Activated gamma-delta T cell (primary cell): ENCODE measurements at regions not wholly inside any gene's neighbourhood (a gene's known extent, or its start where the extent isn't known, plus 50 kb on each side); places are given as distances from the start of the nearest gene placed in this dataset.
"Not testable (repeated sequence)": the region's sequence is repeated elsewhere in the genome, so short reads cannot be mapped to it uniquely, and the experiment has no call there.

Experiments used
- DNase-seq: peaks from one replicate; lab custom pipeline; 2025; lab: John Stamatoyannopoulos, UW

- DNase-seq: no peak
These were observed 132.7 kb upstream of the DDHD1 start for GRCh38 chr14:53285821-53286220.

DNA sequence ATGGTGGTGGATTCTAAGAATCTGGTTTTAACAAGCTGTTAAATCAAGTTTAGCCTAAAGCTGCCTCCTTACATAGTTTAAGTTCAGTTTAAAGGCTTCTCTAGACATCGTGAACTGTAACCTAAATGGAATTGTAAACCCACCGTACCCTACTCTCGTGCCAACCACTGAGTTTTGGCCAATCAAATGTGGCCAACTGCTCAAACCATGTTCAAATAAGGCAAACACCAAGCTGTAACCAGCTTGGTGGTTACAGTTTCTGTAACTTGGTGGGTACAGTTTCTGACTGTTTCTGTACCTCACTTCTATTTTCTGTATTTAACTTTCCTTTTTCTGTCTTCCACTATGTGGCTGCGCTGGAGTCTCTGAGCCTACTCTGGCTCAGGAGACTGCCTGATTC lies 131.9 kb upstream of the DDHD1 start:
- DNase-seq: no peak

DNA sequence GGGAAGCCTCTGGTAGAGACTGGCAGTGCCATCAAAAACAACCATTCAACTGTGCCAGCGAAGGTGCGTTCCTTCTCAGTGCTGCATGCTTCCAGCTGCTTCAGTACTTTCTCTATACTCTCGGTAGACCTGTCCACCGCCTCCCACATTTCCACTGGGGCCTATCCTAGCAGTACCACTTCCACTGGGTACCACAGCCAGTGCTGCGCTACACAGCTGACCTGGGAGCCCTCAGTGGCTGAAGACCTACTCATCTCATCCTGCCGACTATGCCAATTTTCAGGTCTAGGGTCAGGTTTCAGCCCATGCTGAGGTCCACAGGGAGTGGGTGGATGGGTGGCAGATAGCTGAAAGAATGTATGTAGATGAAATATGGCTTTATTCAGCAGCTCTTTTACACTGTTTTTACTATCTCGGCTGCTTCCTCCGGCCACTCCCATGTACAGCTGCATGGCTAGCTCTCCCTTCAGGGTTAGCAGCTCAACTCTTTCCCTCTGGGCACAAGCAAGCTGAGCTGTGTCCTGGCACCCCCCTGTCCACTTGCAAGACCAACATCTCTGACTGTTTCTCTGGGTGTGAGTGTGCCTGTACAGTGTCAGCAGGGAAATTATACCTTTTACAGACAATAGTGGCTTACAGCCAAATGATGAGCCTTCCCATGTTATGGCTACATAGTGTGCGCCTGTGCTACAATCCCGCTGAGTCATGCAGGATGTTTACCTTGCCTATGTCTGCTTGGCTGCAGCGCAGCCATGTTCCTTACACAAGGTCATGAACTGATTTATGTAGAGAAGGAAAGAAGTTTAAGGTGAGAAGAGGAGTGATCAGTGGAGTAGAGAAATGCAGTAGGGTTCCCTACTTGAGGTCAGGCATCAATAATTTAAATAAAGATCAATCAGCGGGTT lies 125.7 kb upstream of the DDHD1 start:
- DNase-seq: no peak

- DNase-seq: no peak
These were observed 120.5 kb upstream of the DDHD1 start for GRCh38 chr14:53273671-53274072.

DNA sequence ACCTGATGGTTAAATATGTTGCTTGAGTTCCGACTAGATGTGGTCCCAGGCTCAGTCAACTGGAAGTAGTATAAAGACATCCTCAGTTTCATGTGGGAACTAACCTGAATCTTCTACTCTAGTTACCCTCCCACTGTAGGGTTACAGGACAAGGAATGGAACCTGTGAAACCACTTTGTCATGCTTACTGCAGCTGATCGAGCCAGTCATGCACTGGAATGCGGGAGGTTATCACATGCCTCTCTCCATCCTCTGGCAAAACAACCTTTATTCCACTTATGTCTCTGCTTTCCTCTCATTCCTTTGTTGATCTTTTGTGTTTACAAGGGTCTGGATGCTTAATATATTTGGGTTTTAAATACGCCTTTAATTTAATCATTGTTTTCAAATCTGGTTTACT lies 111.9 kb upstream of the DDHD1 start:
- DNase-seq: no peak

DNA sequence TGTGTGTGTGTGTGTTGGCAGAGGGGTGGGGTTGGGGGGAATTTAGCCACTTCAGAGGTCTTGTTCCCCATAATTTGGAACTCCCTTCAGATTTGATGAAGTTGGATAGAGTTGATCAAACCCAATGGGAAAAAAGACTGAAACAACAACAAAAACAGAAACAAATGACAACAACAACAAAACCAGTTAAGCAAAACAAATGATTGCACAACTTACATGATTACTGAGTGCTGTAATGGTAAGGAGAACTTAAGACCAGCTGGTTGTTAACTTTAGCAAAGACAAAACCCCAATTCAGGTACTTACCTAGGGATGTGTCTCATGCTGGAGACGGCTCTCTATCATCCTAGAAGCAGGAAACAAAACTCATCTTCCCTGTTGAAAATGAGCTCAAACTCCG lies 107.8 kb upstream of the DDHD1 start:
- no peak for DNase-seq

- no peak for DNase-seq
These were observed 107.2 kb upstream of the DDHD1 start for GRCh38 chr14:53260286-53260685.

- DNase-seq: no peak
These were observed 99.0 kb upstream of the DDHD1 start for GRCh38 chr14:53252141-53252540.

DNA sequence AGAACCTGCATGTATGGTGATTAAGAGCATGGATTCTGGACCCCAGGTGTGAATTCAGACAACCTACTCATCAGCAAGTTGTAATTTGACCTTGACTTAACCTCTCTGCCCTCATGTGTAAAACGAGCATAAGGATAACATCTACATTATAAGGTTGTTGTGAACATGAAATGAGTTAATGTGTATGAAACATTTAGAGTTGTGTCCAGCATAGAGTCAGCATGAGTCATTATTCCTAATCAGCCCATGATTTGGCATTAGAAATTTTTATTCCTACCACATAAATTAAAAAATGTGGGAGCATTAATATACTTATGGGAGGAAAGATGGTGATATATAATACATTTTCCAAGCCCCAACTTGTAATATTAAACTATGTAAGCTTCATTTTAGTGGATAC lies 95.9 kb upstream of the DDHD1 start:
- no peak for DNase-seq

DNA sequence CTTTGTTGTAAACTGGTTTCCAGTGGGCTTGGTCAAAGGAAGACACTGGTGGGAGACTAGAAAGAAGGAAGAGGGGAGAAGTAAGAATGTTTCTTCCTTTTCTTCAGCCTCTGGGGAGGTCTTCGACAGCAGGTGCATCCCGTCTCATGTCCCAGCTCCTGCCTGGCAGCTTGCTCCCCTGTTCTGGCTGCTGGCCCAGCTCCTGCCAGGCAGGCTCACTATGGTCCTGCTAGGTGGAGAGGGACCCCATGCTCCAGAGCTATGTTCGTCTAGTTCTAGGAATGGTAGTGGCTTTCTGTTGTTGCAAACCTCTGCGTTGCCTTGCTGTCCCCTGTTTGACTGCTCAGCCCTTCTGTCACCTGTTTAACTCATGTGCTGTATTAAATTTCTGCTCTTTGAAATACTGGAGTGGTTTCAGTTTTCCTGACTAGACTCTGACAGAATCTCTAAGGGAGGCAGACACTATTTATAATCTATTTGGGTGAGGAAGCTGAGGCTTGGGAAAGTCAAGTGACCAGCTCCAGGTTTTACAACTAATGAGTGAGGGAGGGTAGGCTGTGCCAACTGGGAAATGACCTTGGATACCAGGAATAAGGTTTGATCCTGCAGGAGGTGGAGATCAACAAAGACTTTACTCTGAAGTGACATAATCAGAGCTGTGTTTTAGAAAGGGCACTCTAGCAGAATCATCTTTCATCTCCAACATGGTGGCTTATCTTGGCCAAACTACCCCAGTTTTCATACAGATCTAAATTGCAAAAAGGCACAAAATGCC lies 94.7 kb upstream of the DDHD1 start:
- no peak for DNase-seq

DNA sequence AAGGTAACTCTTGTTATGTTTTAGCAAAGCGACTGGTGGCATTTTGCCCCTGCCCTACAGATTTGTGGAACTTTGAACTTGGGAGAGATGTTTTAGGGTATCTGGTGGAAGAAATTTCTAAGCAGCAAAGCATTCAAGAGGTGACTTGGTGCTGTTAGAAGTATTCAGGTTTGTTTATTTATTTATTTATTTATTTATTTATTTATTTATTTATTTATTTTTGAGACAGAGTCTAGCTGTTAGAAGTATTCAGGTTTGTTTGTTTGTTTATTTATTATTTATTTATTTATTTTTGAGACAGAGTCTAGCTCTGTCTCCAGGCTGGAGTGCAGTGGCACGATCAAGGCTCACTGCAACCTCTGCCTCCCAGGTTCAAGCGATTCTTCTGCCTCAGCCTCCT lies 89.8 kb upstream of the DDHD1 start:
- not testable (repeated sequence) for DNase-seq

DNA sequence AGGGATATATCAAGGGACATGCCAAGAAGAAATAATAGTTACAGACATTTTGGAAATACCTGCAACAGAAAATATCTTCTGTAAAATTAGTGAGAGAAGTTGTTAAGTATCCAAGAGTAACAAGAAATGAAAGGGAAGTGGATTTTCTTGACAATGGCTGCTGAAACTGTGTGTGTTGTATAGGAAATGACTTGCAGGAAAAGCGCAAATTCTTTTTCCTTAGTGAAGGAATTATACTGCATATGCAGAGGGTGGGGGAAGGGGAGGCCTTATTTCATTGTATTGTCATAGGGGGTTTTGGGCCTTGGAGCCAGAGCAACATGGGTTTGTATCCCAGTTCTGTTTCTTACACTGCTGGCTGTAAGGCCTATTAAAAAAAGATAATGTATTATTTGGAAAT lies 84.4 kb upstream of the DDHD1 start:
- DNase-seq: no peak

GRCh38 chr14:53236708-53237107 lies 83.6 kb upstream of the DDHD1 start:
- no peak for DNase-seq

DNA sequence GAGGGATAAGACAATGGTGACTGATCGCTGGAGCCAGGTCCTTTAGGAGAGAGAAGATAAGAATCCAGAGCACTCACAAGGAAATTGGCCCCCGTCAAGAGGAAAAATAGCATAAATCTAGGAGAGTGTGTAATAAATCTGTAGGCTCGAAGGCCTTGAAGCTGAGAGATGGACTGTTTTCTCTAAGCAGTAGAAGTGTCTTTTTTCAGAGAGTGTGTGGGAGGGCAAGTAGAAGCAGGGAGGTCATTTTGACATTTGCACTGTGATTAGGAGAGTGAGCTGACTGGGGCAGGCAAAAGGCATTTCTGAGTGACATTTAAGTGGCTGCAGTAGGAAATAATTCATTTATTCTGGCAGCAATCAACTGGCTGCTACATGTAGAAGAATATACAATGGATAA lies 78.0 kb upstream of the DDHD1 start:
- DNase-seq: no peak

GRCh38 chr14:53228966-53229365 lies 75.8 kb upstream of the DDHD1 start:
- no peak for DNase-seq

- DNase-seq: no peak
These were observed 74.1 kb upstream of the DDHD1 start for GRCh38 chr14:53227154-53227718.

GRCh38 chr14:53226553-53226952 lies 73.4 kb upstream of the DDHD1 start:
- no peak for DNase-seq

GRCh38 chr14:53220914-53221313 lies 67.8 kb upstream of the DDHD1 start:
- DNase-seq: no peak

- DNase-seq: no peak
These were observed 65.0 kb upstream of the DDHD1 start for GRCh38 chr14:53218161-53218560.

DNA sequence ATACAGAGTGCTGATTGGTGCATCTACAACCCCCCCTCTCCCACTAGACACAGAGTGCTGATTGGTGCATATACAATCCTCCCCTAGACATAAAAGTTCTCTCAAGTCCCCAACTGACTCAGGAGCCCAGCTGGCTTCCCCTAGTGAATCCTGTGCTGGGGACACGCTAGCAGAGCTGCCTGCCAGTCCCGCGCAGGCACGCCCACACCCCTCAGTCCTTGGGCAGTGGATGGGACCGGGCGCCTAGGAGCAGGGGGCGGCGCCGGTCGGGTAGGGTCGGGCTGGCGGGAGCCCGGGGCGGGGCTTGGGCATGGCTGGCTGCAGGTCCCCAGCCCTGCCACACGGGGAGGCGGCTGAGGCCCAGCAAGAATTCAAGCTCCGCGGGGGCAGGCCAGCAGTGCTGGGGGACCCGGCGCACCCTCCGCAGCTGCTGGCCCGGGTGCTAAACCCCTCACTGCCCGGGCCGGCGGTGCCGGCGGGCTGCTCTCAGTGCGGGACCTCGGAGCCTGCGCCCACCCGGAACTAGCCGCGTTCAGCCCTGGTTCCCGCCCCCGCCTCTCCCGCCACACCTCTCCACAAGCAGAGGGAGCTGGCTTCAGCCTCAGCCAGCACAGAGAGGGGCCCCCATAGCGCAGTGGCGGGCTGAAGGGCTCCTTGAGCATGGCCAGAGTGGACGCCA lies 64.3 kb upstream of the DDHD1 start:
- DNase-seq: peak; percentile 52

DNA sequence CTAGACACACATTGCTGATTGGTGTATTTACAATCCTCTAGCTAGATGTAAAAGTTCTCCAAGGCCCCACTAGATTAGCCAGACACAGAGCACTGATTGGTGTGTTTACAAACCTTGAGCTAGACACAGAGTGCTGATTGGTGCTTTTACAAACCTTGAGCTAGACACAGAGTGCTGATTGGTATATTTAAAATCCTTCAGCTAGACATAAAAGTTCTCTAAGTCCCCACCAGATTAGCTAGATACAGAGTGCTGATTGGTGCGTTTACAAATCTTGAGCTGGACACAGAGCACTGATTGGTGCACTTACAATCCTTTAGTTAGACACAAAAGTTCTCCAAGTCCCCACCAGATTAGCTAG lies 63.8 kb upstream of the DDHD1 start:
- DNase-seq: not testable (repeated sequence)

DNA sequence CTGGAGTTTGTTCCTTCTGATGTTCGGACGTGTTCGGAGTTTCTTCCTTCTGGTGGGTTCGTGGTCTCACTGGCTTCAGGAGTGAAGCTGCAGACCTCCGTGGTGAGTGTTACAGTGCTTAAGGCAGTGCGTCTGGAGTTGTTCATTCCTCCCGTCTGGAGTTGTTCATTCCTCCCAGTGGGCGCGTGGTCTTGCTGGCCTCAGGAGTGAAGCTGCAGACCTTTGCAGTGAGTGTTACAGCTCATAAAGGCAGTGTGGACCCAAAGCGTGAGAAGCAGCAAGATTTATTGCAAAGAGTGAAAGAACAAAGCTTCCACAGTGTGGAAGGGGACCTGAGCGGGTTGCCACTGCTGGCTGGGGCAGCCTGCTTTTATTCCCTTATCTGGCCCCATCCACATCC lies 63.4 kb upstream of the DDHD1 start:
- not testable (repeated sequence) for DNase-seq
